Stimulated activated naive CD8-positive, alpha-beta T cell treated with anti-CD3 and anti-CD28 coated beads, Interleukin-15, Interleukin-2, amounts not matched to agents 100 U/mL and 50 U/mL, for 24 hours (primary cell): ENCODE measurements at regions not wholly inside any gene's neighbourhood (a gene's known extent, or its start where the extent isn't known, plus 50 kb on each side); places are given as distances from the start of the nearest gene placed in this dataset.
"Not testable (repeated sequence)": the region's sequence is repeated elsewhere in the genome, so short reads cannot be mapped to it uniquely, and the experiment has no call there.

Experiments
- ATAC-seq: fragments of 150-1000 bp; cut with Tn5 transposase; one replicate; pipeline ENCODE4 v1.10.0; 2021
- DNase-seq: peaks from one replicate; pipeline ENCODE4 v3.0.0; 2021

DNA sequence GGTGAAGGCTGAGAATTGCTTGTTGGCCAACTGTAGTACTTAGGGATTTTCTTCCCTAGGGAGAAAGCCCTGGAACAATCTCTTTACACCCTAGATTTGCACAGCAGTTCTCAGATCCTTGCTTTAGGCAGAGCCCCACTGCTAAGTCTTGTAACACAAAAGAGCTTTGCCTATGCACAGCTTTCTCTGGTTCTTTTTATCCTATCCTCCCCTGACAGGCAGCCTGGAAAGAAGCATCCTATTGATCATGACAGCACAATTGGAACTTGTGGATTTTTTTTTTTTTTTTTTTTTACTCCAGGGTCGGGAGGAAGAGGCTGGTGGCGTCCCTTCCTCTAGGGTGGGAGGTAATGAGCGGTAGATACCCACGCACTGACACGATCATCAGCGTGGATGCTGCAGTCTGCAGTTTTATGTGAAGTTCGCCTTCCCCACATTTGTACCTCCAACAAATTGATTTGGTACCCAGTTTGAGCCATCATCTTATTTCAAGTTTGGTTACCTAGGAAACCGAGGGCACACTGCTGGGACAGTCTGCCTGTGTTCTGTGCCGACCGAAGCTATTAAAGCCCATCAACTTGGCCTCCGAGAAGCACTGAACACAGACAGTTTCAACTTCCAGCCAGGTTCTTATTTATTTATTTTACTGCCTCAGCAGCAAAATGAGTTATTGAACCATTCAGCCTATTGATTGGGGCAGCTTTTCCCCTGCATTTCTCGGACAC lies 110.1 kb downstream of the NRN1 start:
- ATAC-seq (no peak), DNase-seq (no peak)

DNA sequence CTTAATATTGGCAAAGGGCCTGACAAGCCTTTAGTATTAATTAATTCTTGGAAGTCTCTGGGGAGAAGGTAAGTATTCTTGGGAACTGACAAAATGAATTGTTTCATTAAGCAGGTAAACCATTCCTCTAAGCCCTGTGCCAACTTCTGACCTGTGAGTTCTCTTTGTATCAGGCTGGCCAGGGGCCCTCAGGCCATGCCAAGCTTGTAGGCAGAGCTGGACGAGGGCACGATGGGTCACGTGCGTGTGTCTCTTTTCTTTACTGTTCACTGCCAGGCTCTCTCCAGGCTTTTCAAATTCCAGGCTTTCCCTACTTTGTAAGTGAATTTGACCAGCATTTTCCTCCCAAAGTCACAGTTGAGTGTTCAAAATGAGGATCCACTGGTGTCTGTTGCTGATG lies 112.4 kb downstream of the NRN1 start:
- ATAC-seq (no peak), DNase-seq (no peak)

DNA sequence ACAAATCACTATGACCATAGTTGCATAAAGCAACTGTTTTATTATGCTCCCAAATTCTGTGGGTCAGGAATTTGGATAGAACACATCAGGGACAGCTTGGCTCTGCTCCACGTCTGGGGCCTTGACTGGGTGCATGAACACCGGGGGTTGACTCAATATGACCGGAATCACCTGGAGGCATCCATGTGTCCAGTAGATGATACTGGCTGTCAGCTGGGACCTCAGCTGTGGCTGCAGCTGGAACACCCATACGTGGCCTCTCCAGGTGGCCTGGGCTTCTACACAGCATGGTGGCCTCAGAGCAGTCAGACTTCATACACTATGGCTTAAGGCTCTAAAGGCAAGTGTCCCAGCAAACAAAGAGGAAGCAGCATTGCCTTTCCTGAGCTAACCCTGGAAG lies 113.4 kb downstream of the NRN1 start:
- no peak for ATAC-seq
- DNase-seq = no peak

DNA sequence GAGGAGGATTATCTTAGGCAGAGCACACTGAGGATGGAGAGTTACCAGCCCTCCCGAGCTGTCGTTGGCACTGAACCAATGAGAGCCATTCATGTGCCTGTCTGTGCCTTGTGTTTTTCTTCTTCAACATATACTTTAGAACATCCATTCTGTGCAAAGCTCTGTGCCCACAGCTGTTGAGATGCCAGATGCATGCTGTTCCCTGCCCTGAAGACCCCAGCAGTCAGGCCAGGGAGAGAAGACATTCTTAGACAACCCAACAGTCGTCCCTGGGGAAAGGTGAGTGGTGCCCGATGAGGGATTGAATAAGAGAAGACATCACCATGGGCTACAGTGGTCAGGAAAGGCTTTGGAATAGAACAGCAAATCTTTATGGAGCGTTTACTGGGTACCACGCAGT lies 114.1 kb downstream of the NRN1 start:
- DNase-seq = no peak
- no peak for ATAC-seq

DNA sequence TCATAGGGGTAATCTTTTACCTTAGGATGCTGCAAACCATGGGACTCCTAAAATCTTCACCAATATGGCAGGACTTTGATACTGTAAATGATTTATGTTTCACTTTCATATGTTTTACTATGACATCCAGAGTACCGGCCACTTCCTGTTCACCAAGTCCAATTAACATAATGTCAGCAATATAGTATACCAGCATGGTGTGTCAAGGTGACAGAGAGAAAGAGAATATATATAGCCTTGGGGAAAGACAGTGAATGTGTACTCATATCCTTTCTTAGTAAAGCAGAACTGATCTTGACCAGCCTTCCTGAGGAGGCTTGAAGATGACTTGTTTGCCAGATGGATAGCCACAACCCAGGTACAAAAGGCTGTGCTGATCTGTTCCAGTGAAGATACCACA lies 127.9 kb downstream of the NRN1 start:
- DNase-seq (no peak), ATAC-seq (no peak)

DNA sequence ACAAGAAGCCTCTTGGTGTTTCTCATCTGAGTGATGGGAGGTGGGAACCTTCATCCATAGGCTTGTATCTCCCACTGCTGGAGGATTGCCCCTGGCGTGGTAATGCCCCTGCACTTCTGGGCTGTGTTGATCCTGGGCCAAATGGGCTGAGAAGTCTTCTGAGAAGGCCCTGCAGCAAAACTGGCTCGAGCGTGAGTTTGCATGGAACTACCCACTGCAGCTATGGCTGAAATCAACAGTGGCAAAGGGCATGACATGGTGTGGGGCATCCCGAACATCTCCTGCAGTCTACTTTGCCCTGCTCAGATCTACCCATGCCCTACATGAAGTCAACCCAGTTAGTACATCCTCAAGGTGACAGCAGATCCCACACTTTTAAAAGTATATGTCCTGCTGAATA lies 130.6 kb downstream of the NRN1 start:
- ATAC-seq (no peak), DNase-seq (no peak)

DNA sequence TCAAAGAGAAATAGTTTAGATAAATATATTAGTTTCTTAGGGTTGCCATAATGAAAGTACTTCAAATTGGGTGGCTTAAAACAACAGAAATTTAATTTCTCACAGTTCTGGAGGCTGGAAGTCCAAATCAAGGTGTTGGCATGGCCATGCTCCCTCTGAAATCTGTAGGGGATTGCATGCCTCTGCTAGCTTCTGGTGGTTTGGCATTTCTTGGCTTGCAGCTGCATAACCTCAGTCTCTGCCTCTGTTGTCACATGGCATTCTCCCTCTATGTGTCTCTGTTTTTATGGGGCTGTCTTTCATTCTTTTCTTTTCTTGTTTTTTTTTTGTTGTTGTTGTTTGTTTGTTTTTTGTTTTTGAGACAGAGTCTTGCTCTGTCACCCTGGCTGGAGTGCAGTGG lies 132.7 kb downstream of the NRN1 start:
- not testable (repeated sequence) for DNase-seq, ATAC-seq

DNA sequence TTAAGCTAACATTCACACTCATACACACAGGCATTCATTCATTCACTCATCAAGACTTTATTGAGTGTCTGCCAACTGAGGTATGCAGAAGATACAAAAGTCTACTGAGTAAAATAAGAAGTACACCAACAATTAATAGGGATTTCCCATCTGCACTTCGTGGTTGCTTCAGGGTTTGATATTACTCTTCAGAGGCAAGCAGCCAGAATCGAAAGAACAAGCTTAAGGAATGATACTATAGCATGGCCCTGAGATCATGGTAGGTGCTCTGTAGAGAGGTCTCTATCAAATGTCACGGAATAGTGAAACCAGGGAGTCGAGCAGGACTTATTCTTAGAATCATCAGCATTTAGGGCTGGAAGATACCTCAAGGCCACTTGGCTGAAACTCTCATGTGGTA lies 135.4 kb downstream of the NRN1 start:
- ATAC-seq = peak; percentile 85

DNA sequence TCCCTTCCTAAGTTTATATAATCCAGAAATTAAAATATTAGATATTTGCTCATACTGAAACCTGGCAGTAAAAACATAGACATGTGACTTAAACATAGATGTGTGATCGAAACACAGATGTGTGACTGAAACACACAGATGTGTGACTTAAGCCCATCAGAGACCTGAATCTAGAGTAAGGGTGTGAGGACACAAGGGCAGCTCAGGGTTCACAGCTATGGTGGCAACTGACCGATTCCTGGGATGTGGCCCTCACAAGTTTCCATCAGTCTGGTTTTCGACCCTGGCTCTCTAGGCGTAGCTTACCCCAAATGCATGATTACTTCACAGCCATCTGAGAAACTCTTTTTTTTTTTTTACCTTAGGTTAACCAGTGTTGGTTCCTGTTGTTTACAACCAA lies 137.0 kb downstream of the NRN1 start:
- no peak for DNase-seq
- no peak for ATAC-seq

More for the DNA sequence above, 135.4 kb downstream of the NRN1 start:
- DNase-seq = no peak

DNA sequence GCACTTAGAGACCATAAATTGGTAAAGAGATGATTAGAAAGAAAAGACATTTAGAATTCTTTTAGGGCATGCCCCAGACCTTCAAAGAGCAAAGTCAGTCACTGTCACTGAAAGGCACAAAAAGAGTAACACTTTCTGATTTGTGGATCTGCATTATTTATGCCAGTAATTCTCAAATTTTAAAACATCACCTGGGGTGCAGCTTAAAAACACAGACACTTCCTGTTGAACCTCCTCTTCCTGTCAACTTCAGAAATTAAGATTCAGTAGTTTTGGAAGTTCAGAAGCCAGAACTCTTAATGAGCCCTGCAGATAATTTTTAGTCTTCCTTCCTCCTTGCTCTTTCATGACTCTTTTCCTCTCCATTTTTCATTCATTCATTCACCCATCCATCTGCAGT lies 137.5 kb downstream of the NRN1 start:
- no peak for DNase-seq
- ATAC-seq = no peak

DNA sequence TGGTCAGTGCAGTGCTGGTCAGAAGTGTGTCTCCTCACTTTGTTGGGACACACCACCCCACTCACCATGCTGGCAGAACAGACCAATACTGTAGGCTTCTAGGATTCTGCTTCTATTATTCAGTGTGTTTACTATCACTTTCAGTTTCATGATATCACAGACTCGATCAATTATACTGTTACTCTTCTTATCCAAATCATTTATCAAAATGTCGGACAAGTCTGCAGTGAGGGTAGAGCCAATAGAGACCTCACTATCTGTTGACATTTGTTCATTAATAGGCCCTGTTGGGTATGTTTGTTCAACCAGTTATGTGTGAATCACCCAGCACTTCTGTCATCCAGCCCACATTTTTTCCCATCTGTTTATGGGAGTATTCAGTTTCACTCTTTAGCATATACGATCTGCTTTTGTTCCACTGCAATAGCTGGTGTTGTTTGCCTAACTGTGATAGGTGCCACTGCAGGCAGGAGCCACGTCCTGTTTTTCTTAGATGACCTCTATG lies 140.1 kb downstream of the NRN1 start:
- ATAC-seq = peak; percentile 67

DNA sequence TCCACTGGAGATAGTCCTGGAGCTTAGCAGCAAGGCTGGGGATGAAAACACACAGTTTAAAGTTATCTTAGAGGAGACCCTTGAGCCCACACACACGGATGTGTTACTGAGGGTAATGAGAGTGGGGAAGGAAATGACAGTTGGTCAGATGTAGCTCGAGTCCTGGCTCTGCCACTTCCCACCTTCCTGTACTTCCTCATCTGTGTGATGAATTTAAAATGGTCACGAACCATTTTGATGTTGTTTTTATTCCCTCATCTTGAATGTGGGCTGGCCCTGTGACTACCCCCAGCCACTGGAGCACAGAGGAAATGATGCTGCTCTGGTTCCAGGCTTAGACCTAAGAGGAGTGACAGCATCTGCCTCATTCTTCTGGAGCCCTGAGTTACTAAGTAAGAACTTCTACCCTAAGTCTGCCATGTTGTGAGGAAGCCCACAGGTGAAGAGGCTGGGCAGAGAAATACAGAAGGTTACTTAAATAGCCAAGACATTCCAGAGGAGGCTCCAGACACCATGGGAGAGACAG lies 141.2 kb downstream of the NRN1 start:
- DNase-seq (no peak), ATAC-seq (no peak)

More for the DNA sequence above, 140.1 kb downstream of the NRN1 start:
- peak; percentile 14 for DNase-seq

DNA sequence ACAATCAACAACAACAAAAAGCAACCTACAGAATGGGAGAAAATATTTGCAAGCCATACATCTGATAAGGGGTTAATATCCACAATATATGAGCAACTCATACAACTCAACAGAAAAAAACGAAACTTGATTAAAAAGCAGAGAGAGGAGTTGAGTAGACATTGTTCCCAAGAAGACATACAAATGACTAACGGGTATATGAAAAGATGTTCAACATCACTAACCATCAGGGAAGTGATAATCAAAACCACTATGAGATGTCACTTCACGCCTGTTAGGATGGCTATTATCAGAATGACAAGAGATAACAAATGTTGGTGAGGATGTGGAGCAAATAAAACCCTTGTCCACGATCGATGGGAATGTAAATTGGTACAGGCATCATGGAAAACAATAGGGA lies 145.9 kb downstream of the NRN1 start:
- ATAC-seq (no peak), DNase-seq (no peak)

DNA sequence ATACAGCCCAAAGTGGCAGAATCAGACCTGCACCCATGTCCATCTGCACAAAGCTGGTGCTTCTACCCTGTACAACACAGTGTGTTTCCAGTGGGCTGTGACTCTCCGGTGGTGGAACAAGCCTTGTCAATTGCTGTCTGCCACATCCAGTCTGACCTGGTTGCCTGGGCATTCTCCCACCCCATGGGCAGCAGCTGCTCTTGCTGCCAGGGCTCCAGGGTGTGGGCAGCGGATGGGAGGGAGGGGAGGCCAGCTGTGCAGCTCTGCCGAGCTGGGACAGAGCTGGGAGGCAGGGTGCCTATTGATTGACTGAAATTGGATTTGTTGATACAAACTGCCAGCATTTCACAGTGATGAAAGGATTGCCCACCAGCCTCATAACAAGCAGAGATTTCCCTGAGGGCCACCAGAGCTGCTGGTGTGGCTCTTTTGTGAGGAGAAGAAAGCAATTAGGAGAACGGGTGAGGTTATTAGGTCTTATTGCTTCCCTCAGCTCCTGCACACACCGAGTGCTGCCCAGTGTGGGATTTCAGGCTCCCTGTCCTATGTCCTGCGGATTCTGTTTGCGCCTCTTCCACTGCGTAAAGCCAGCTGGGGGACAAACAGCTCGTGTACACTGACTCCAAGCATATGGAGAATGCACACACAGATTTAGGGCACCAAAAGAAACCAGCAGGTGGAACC lies 150.8 kb downstream of the NRN1 start:
- ATAC-seq = no peak
- DNase-seq = no peak

DNA sequence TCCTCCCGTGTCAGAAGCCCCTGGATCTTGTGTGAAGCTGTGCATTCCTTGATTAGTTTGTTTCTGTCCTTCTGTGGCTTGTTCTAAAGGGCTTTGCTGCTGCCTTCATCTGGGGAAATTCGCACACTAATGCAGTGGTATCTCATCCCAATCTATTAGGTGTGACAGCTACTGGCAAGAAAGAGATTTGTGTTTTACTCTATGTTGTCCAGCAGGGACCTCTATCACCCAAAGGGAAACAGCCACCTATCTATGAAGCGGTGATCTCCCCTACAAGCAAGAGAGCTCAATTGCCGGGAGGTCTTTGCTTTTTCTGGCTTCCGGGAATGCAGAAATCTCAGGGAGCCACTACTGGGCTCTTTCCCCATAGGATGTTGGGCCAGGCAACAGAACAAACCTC lies 151.8 kb downstream of the NRN1 start:
- ATAC-seq (no peak), DNase-seq (no peak)

DNA sequence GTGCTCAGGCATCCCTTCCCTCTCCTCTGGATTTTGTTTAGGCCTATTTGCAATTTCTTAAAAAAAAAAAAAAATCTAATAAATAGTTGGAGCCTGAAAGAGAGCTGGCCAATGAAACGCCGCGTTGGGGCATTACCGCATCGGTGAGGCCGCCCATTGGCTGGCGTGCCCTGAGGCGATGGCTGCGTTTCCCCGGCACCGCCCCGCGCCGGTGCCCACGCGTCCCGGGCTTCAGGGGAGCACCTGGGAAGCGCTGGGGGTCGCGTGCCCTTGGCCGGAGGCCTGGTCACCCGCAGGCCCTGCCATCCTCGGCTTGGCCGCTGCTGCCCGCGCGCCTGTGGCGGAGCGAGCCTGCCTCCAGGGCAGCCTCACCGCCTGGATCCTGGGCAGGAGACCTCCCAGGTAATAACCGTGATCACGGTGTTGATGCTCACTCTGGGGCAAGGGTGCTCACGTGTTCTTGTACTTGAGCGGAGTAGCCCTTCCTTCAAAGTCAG lies 155.4 kb downstream of the NRN1 start:
- ATAC-seq (peak; percentile 93), DNase-seq (peak; percentile 72)

DNA sequence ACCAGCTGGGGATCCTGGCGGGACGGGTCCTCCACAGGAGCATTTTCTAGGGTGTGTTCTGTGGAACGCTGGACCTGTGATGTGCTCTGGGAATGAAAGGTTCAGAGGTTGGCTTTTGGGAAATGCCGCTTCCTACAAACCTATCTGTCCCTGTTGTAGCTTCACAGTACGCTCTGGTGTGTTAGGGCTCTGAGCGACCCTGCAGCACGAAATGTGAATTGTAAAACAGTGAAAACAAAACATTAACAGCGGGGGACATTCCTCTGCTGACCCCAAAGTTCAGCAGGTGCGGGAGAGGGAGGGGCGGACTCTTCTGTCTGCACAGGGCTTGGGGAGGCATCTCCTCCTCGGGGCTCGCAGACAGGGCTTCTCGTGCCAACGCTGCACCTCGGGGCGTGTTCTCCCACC lies 155.9 kb downstream of the NRN1 start:
- peak; percentile 60 for ATAC-seq
- DNase-seq = no peak

DNA sequence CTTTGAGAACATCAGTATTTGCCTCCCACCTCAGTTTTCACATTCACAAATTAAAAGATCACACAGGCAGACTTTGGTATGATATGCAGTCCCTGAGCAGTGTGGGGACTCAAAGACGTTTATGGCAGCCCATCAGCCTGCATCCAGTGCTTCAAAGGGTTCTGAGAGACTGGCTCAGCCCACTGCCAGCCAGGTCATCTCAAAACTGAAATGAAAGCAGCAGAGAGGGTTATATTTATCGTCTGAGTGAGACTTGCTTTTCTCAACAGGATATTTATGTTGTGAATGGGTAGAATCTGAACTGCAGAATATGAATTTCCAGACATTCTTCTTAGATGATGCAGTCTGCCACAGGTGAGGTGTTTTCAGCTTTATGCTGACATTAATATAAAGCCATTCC lies 159.8 kb downstream of the NRN1 start:
- DNase-seq = no peak
- ATAC-seq = no peak

DNA sequence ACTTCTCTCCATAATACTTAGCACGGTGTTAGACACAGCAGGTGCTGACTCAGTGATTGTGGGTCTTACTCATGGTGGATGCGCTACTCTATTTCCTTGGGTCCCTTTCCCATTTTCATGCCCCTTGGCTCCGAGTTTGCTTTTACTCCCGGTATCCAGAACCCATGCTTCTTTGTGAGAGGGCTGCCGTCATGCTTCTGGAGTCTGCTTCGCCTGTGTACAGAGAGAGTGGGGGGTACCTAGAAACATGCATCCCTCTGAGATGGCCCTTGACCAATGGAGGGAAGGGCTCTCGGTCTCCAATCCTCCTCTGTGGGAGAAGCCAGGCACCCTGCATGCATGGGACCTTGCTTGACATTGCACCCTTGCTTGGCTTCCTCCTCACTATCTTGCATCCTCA lies 160.4 kb downstream of the NRN1 start:
- no peak for ATAC-seq
- DNase-seq = no peak

DNA sequence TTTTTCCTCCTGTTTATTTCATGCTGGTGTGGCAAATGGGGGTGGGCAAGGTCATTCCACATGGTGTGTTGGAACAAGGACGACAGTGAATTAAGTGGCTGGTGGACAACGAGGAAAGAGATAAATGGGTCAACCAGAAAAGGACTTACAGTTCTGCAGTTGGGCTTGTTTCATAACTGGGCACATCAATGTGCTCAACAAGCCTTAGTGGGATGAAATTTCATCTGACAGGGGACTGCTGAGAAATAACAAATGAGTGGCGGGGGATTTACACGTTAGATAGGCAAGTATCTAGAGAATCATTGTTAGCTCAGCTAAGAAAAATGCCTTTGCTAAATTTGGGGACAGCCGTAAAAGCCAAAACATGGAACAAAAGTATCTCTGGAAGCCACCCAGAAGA lies 163.6 kb downstream of the NRN1 start:
- ATAC-seq = no peak
- no peak for DNase-seq

DNA sequence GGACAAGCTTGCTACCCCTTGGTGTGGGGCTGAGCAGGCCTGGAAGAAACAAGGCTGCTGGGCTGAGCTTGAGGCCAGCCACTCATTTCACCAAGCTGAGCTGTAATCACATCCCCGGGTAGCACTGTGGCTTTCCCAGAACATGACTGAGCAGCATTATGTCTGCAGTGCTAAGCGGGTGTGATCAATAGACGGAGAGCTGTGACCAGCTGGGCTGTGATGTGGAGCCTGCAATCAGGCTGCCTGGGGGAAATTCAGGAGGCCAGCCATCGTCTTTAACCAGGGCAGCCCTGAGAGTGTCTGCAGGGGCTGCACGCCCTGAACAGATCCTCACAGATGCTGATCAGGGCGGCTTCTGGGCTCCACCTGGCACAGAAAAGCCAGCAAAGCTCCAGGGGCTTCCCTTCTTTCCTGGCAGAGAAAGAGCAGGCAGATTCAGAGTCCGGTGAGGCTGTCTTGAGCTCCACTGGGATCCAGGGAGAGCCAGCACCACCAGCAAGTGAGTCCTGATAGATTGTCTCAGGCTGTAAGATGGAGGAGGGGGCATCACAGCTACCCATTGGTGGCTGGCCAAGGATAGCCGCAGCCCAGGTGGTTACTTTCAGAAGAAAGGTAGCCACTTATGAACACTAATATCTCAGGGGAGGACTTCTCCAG lies 165.9 kb downstream of the NRN1 start:
- ATAC-seq (no peak), DNase-seq (no peak)

DNA sequence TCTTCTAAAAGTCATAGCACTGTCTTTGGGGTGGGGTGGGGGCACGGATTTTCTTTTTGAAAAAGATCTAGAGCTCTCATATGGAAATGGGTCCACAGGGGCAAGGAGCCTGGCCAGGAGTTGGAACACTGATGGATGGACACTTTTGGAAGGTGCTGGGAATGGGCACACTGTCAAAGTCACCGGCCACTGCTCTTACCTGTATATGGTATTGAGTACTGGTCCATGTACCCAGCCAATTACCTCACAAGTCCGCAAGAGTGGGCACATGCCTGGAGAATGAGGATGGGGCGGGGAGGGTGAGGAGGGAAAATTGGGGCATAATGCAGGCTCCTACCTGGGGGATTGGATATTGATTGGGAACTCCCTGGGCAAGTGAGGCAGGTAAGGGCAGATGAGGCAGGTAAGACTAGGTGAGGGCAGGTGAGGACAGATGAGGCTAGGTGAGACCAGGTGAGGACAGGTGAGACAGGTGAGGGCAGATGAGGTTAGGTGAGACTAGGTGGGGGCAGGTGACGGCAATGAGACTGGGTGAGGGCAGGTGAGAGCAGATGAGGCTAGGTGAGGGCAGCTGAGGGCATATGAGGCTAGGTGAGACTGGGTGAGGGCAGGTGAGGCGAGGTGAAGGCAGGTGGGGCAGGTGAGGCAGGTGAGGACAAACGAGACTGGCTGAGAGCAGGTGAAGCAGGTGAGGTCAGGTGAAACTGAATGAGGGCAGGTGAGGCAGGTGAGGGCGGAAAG lies 167.9 kb downstream of the NRN1 start:
- DNase-seq = no peak
- ATAC-seq = no peak
